ENCODE measurements at regions not wholly inside any gene's neighbourhood (a gene's known extent, or its start where the extent isn't known, plus 50 kb on each side); places are given as distances from the start of the nearest gene placed in this dataset.

DNA sequence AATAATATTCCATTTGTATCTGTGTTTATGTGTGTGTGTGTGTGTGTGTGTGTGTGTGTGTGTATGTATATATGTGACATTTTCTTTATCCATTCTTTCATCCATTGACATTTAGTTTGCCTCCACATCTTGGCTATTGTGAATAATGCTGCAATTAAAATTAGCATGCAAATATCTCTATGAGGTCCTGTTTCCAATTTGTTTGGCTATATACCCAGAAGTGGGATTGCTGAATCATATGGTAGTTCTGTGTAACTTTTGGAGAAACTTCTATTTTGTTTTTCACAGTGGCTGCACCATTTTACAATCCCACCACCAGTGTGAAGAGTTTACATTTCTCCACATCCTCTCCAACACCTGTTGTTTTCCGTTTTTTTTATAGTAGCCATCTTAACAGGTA is 53.1 kb downstream of the CH25H start:
- no peak for DNase-seq (ENCODE audit: low read depth)

- no peak for DNase-seq (ENCODE audit: low read depth)
These were observed 54.0 kb downstream of the CH25H start for GRCh38 chr10:89153116-89153515.

DNA sequence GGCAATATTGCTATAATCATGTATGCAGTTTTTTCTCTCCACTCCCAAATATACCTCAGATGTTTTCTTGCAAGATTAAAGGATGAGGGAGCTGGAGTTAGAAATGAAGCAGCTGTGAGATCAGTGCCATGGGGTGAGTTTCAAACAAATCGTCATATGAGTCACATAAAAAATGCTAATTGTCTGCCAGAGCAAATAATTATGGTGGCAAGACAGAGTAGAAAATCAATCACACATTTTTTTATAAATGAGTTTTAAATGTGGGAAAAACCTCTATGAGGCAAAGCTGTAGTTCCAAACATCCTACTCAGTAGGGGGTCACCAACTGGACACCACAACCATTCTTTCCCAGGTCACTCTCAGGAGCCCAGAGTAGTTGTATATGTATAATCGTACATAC is 55.3 kb downstream of the CH25H start:
- DNase-seq (ENCODE audit: low read depth), result peak; percentile 84

GRCh38 chr10:89148061-89148460 is 59.1 kb downstream of the CH25H start:
- DNase-seq (ENCODE audit: low read depth), result no peak

DNA sequence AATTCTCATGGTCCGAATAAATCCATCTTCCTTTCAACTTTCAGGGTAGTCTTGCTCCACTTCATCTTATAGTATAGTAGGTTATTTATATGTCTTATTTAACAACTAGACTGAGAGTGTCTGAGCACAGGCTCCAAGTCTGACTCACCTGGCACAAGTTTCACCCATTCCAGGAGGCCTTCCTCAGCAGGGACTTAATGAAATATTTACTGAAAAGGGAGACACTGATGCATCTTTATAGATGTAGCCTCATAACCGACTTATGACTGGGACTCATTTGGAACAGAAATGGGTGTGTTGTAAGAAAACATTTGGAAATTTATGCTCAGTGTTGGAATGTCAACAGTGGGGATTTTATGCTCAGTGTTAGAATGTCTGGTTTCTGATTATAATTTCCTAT is 59.9 kb downstream of the CH25H start:
- peak; percentile 97 for DNase-seq (ENCODE audit: low read depth)

GRCh38 chr10:89144836-89145235 is 62.3 kb downstream of the CH25H start:
- no peak for DNase-seq (ENCODE audit: low read depth)

GRCh38 chr10:89142590-89142989 is 64.5 kb downstream of the CH25H start:
- DNase-seq (ENCODE audit: low read depth), result no peak

- no peak for DNase-seq (ENCODE audit: low read depth)
These were observed 68.2 kb downstream of the CH25H start for GRCh38 chr10:89138755-89139490.

DNA sequence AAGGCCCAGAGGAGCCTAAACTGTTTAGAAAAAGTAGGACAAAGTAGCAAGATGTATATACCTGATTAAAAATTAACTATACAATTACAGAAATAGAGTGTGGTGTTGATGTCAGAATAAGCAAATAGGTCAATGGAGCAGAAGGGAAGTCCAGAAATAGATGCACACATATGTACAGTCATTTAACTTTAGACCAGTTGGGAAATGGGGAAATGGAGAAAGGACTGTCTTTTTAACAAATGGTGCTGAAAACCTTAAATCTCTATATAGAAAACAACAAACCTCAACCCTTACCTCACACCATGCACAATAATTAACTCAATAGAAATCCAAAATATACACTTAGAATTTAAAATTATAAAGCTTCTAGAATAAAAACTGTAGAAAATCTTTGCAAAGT is 72.2 kb downstream of the CH25H start:
- no peak for DNase-seq (ENCODE audit: low read depth)

- peak; percentile 84 for DNase-seq (ENCODE audit: low read depth)
These were observed 77.2 kb downstream of the CH25H start for GRCh38 chr10:89129911-89130310.

DNA sequence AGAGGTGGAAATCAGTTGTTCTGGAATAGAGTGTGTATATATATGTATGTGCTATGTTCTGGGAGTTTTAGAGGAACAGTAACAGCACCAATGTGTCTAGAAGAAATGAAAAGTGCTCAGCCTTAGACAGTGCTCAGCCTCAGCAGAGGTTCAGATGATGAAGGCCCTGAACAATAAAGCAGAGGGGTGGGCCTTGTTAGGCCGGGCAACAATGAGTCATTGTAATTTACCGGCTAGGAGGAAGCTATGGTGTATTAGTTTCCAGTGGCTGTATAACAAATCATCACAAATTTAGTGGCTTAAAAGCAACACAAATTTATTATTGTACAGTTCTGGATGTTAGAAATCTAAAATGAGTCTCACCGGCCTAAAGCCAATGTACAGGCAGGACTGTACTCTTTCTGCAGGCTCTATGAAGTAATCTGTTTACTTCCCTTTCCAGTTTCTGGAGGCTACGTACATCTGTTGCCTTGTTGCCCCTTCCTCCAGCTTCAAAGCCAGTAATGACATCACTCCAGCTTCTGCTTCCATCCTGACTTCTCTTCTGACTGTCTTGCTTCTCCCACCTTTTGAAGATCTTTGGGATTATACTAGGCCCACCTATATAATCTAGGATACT is 84.6 kb downstream of the CH25H start:
- no peak for DNase-seq (ENCODE audit: low read depth)

DNA sequence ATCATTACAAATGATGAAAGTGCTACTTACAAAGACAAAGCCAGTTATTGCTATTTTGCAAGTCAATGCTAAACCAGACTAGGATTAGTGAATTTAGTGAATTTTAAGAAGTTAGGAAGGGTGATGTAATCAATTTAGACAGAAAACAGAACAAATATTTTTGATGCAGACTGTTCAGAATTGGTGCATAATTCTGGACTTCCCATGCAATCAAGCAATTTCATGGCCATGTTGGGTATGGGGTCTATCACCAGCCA is 85.4 kb downstream of the CH25H start:
- DNase-seq (ENCODE audit: low read depth), result no peak

- peak; percentile 33 for DNase-seq (ENCODE audit: low read depth)
These were observed 86.0 kb downstream of the CH25H start for GRCh38 chr10:89120931-89121763.

GRCh38 chr10:89119651-89120050 is 87.5 kb downstream of the CH25H start:
- DNase-seq (ENCODE audit: low read depth), result no peak

- DNase-seq (ENCODE audit: low read depth), result peak; percentile 58
These were observed 89.0 kb downstream of the CH25H start for GRCh38 chr10:89118091-89118490.

DNA sequence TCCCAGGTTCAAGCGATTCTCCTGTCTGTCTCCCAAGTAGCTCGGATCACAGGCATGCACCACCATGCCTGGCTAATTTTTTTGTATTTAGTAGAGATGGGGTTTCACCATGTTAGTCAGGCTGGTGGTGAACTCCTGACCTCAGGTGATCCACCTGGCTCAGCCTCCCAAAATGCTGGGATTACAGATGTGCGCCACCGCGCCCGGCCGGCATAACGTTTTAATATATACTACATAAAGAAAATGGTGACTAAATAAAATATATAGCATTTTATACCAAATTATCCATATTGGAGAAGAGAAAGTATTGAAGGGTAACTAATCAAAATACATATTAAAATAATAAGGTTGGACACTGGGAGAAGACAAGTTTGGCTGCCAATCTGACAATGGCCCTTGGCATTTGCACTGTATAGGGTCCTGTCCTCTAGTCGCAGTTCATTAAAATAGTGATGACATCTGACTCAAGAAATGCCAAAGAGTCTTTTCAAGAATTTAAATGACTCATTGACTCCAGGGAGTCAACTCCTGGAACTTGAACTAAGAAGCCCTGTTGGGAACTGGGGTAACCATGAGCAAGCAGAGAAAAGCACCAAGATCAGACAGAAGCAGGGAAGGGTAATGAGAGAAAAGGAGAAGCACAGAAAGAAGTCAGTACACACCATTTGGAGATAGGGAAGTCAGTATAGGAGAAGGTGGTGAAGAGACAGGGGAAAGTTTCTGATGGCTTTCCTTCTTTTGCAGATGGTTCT is 91.1 kb downstream of the CH25H start:
- DNase-seq (ENCODE audit: low read depth), result peak; percentile 72

- DNase-seq (ENCODE audit: low read depth), result no peak
These were observed 92.1 kb downstream of the CH25H start for GRCh38 chr10:89114846-89115625.

- no peak for DNase-seq (ENCODE audit: low read depth)
These were observed 104.4 kb downstream of the CH25H start for GRCh38 chr10:89102735-89103134.

DNA sequence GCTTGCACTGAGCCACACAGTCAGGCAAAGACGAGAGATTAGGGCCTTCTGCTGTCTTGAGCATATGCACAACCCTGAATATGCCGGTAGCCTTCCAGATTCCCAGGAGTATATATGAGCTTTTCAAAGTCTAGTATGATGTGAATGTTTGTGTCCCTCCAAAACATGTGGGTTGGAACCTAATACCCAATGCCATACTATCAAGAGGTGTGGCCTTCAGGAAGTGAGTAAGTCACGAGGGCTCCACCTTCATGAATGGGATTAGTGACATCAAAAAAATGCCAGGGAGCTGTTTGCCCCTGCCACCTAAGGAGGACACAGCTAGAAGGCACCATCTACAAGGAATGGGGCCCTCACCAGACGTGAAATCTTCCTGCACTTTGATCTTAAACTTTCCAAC is 105.2 kb downstream of the CH25H start:
- DNase-seq (ENCODE audit: low read depth), result no peak

DNA sequence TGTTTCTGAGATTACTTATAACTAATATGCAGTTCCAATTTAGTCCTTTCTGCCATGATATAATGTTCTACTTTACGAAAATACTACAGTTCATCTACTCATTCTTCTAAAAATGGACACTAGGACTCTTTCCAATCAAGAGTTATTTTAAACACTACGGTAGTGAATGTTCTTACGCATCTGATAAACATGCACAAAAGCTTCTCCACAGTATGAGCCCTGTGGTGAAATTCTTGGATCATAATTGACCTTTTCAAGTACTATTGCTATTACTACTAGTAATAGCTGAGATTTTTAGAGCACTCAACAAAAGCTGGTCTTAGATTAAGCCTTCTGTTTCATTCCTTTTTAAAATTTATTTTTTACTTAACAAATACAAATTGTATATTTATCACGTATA is 106.4 kb downstream of the CH25H start:
- no peak for DNase-seq (ENCODE audit: low read depth)

GRCh38 chr10:89097226-89097625 is 106.6 kb downstream of the FAS start:
- no peak for DNase-seq (ENCODE audit: low read depth)
